ENCODE measurements at regions not wholly inside any gene's neighbourhood (a gene's known extent, or its start where the extent isn't known, plus 50 kb on each side); places are given as distances from the start of the nearest gene placed in this dataset.

DNA sequence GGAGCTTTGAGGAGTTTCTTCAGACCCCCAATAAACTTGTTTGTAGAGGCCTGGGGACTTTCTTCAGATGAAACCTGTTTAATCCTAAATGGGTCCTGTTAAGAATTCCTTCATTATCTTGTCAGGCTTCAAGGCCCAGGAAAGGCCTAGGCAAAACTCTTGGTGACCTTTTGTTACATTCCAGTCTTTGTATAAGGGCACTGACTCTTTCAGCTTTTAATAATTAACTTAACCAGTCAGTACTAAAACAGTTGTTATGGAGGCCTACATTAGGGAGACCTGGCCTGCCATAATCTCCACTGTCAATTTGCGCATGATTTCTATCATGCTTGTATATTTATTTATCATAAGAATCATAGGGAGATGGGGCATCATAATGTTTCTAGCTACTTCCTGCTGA, 110.2 kb downstream of the FCRL5 start:
- peaks cover 3% of the 10 kb centered on the region for H3K27me3 Mint-ChIP-seq (ENCODE audit: unreplicated experiment)
- H3K36me3 Mint-ChIP-seq (ENCODE audit: low read depth, unreplicated experiment) = no peaks in the 10 kb centered on the region
- TF ChIP-seq CTCF (IDR thresholded peaks at IDR 0.05; ENCODE audit: unreplicated experiment) = no peak
- H3K9me3 Mint-ChIP-seq (ENCODE audit: unreplicated experiment) = no peaks in the 10 kb centered on the region
- no peak for DNase-seq (ENCODE audit: low spot score)
- H3K4me1 Mint-ChIP-seq (ENCODE audit: unreplicated experiment) = peaks cover 12% of the 10 kb centered on the region
- H3K4me3 Mint-ChIP-seq (ENCODE audit: unreplicated experiment) = no peak overlapping the region
- no peak overlapping the region for H3K27ac Mint-ChIP-seq (ENCODE audit: unreplicated experiment)

- H3K4me3 Mint-ChIP-seq (ENCODE audit: unreplicated experiment) = no peak overlapping the region
- no peak for DNase-seq (ENCODE audit: low spot score)
- peaks cover 12% of the 10 kb centered on the region for H3K4me1 Mint-ChIP-seq (ENCODE audit: unreplicated experiment)
- H3K27me3 Mint-ChIP-seq (ENCODE audit: unreplicated experiment) = peaks cover 2% of the 10 kb centered on the region
- H3K9me3 Mint-ChIP-seq (ENCODE audit: unreplicated experiment) = no peaks in the 10 kb centered on the region
- no peak overlapping the region for H3K27ac Mint-ChIP-seq (ENCODE audit: unreplicated experiment)
- no peaks in the 10 kb centered on the region for H3K36me3 Mint-ChIP-seq (ENCODE audit: low read depth, unreplicated experiment)
- no peak for TF ChIP-seq CTCF (IDR thresholded peaks at IDR 0.05; ENCODE audit: unreplicated experiment)
These were observed 112.9 kb downstream of the FCRL5 start for GRCh38 chr1:157439302-157439954.

DNA sequence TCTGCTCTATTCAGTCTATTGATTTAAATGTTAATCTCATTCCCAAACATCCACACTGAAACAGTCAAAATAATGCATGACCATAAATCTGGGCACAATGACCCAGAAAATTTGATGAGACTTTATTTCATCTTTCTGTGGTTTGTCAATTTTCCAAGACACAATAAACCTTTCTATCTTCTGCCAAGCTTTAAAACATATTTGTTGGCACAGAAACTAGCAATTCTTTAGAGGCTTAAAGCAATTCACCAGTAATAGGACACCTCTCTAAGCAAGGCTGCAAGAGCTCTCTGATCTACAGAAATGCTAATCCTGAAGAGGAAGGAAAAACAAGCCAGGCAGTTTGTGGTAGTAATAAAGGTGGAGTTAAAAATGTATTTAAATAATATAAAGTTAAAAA, 113.7 kb downstream of the FCRL5 start:
- Mint-ChIP-seq H3K36me3 (ENCODE audit: low read depth, unreplicated experiment) (no peaks in the 10 kb centered on the region), H3K9me3 (ENCODE audit: unreplicated experiment) (no peaks in the 10 kb centered on the region), H3K4me3 (ENCODE audit: unreplicated experiment) (no peak overlapping the region), H3K27ac (ENCODE audit: unreplicated experiment) (no peak overlapping the region), H3K27me3 (ENCODE audit: unreplicated experiment) (peaks cover 3% of the 10 kb centered on the region), H3K4me1 (ENCODE audit: unreplicated experiment) (peaks cover 12% of the 10 kb centered on the region)
- no peak for TF ChIP-seq CTCF (IDR thresholded peaks at IDR 0.05; ENCODE audit: unreplicated experiment)
- DNase-seq (ENCODE audit: low spot score) = no peak

GRCh38 chr1:157438146-157438545, 114.2 kb downstream of the FCRL5 start:
- no peak overlapping the region for H3K4me3 Mint-ChIP-seq (ENCODE audit: unreplicated experiment)

More at GRCh38 chr1:157438146-157438545, 114.2 kb downstream of the FCRL5 start:
- TF ChIP-seq CTCF (IDR thresholded peaks at IDR 0.05; ENCODE audit: unreplicated experiment) = no peak
- Mint-ChIP-seq H3K4me1 (ENCODE audit: unreplicated experiment) (peaks cover 12% of the 10 kb centered on the region), H3K9me3 (ENCODE audit: unreplicated experiment) (no peaks in the 10 kb centered on the region), H3K36me3 (ENCODE audit: low read depth, unreplicated experiment) (no peaks in the 10 kb centered on the region), H3K27ac (ENCODE audit: unreplicated experiment) (no peak overlapping the region), H3K27me3 (ENCODE audit: unreplicated experiment) (peaks cover 3% of the 10 kb centered on the region)
- DNase-seq (ENCODE audit: low spot score) = no peak

Data from endothelial cell (in vitro differentiated cells).